Pancreas (tissue), 10 donors: ENCODE measurements at regions not wholly inside any gene's neighbourhood (a gene's known extent, or its start where the extent isn't known, plus 50 kb on each side); places are given as distances from the start of the nearest gene placed in this dataset.

Experiments
- ATAC-seq, 4 donors: fragments of 200-7000 bp; cut with Tn5 transposase; one replicate each; pipeline versions ENCODE4 v1.8.0 to v1.9.1; 2020; ENCODE audit warnings: mild to moderate bottlenecking in 4 of 4, moderate library complexity in 4 of 4
- DNase-seq, 6 donors: peaks; one replicate each; pipeline ENCODE4 v3.0.0-alpha.2; 2020
- FAIRE-seq: peaks from 2 replicates; lab custom pipeline; 2012; peaks lifted over from hg19 to GRCh38; lab: Jason Lieb, UNC
- H3K27ac ChIP-seq, 4 donors: fragments of 200-600 bp; sonication (generic); 1 replicate in 3 of 4; 2 replicates in 1 of 4; pipeline versions ENCODE4 v1.5.0 to v1.8.0; 2020
- H3K27me3 ChIP-seq, 4 donors: fragments of 200-600 bp; one replicate each; pipeline ENCODE4 v1.8.0; 2021
- H3K36me3 ChIP-seq, 3 donors: fragments of 200-600 bp; sonication (generic) in 1 of 3; one replicate each; pipeline versions ENCODE4 v1.5.0 to v1.8.0; 2020 to 2021
- H3K4me1 ChIP-seq, 3 donors: fragments of 200-600 bp; one replicate each; pipeline ENCODE4 v1.8.0; 2021
- H3K4me3 ChIP-seq, 4 donors: fragments of 200-600 bp; sonication (generic) in 2 of 4; one replicate each; pipeline versions ENCODE4 v1.5.0 to v1.8.0; 2020 to 2021
- H3K9me3 ChIP-seq, 4 donors: fragments of 200-600 bp; one replicate each; pipeline ENCODE4 v1.8.0; 2021
- WGBS, 2 donors: extraction: QIAGEN DNeasy Blood & Tissue Kit; methylation state at CpG; one replicate each; pipeline ENCODE4 v1.1.7; 2013; 5-methylcytosine and 5-hydroxymethylcytosine counted together
- intact Hi-C, 3 donors: fragments of 100-400 bp; cut with DNase I; formaldehyde crosslinking; loops; one replicate each; pipeline versions ENCODE4 v1.11.1 to v1.14.2; 2022
- TF ChIP-seq, protein P1 (sequence below), 4 donors: fragments of 200-600 bp; sonication (generic) in 3 of 4; IDR thresholded peaks; one replicate each; pipeline versions ENCODE4 v1.5.0 to v1.8.0; 2021; ENCODE audit warnings: antibody characterized with exemption in 4 of 4
- donor health status: healthy with polysubstance abuse.
- donor health status: DM: no; HTN: no; CAD: no; lungs with moderate emphysema.
- donor health status: DM: no; HTN: no; CAD: no.
- donor health status: control.
- donor health status: control.
- donor health status: Bipolar disorder and iron deficiency.
- donor health status: DM: yes; HTN: yes; CAD: no.
- donor health status: DM: no; HTN: no; CAD: no.
- donor health status: DM: no; HTN: no; CAD: no.
- donor health status: DM: yes; HTN: yes; CAD: no.

DNA sequence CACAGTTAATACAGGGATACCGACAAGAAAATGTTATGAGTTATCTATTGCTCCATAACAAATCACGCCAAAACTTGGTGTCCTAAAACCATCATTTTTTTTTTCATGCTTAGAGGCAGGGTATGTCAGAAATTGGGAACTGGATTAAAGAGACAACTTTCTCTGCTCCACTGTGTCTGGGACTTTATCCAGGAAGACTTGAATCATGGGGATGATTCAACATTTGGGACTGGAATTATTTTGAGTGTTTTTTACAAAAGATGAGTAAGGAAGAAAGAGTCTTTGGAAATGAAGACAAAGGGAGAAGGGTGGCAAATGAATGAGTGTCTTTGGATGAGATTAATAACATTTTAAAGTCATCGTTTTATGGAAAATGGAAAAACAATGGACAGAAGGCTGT lies 1883.7 kb upstream of the C9orf72 start:
- no peaks in the 10 kb centered on the region for H3K4me1 ChIP-seq
- no peaks in the 10 kb centered on the region for H3K27me3 ChIP-seq
- 65 to 82% methylated on average over 3 of the region's 3 CpGs for WGBS, 2 donors
- TF ChIP-seq, protein P1, sequence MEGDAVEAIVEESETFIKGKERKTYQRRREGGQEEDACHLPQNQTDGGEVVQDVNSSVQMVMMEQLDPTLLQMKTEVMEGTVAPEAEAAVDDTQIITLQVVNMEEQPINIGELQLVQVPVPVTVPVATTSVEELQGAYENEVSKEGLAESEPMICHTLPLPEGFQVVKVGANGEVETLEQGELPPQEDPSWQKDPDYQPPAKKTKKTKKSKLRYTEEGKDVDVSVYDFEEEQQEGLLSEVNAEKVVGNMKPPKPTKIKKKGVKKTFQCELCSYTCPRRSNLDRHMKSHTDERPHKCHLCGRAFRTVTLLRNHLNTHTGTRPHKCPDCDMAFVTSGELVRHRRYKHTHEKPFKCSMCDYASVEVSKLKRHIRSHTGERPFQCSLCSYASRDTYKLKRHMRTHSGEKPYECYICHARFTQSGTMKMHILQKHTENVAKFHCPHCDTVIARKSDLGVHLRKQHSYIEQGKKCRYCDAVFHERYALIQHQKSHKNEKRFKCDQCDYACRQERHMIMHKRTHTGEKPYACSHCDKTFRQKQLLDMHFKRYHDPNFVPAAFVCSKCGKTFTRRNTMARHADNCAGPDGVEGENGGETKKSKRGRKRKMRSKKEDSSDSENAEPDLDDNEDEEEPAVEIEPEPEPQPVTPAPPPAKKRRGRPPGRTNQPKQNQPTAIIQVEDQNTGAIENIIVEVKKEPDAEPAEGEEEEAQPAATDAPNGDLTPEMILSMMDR (IDR thresholded peaks at IDR 0.05) = no peak
- DNase-seq = no peak
- no peaks in the 10 kb centered on the region for H3K9me3 ChIP-seq
- H3K36me3 ChIP-seq = no peaks in the 10 kb centered on the region
- no peak for ATAC-seq
- intact Hi-C loops = no loop called here
- FAIRE-seq = no peak
- H3K4me3 ChIP-seq = no peak overlapping the region
- H3K27ac ChIP-seq = no peak overlapping the region

DNA sequence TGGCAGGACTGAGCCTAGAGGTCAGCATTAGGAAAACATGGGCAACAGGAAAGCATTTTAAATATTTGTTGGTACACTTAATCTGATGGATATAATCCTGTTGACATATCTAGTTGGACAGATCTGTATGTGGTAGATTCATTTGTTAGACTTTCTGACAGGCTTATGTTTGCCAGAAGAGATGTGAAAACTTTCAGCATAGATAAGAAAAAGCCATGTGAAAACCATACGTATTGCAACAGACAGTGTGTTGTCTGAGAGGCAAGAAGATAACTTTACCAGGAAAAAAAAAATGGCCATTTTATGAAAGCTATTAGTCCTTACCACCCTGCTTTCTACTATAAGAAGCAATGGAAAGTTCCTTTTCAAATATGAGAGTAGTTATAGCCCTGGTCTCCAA lies 1902.2 kb upstream of the C9orf72 start:
- TF ChIP-seq, protein P1 (IDR thresholded peaks at IDR 0.05) = no peak
- no peak for FAIRE-seq
- Histone ChIP-seq H3K36me3 (no peaks in the 10 kb centered on the region), H3K4me3 (no peak overlapping the region), H3K4me1 (no peaks in the 10 kb centered on the region), H3K27ac (no peak overlapping the region), H3K27me3 (no peaks in the 10 kb centered on the region), H3K9me3 (no peaks in the 10 kb centered on the region)
- no peak for ATAC-seq
- no peak for DNase-seq
- 5 to 15% methylated on average over 1 of the region's 1 CpG for WGBS, 2 donors
- intact Hi-C loops = no loop called here

DNA sequence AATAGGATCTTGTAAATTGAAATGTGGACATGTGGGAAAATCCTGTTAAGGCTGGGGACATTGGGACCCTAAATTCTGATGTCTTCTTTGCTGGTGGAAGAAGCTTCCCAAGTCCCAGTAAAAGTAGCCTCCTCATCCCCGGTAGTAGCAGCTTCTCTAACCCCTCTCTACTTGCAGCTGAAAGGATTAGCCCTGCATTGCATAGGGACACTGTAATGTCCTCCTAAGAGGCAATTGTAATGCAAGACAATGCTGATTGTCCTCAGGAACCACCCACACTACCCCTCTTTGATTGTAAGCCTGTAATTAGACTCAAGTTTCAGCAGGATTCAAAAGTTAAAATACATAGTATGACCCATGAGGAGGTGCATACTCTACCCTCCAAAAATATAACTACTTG lies 1938.4 kb upstream of the C9orf72 start:
- H3K27me3 ChIP-seq = no peaks in the 10 kb centered on the region
- intact Hi-C loops = no loop called here
- no peaks in the 10 kb centered on the region for H3K9me3 ChIP-seq
- TF ChIP-seq, protein P1 (IDR thresholded peaks at IDR 0.05) = no peak
- no peaks in the 10 kb centered on the region for H3K36me3 ChIP-seq
- FAIRE-seq (no peak), ATAC-seq (no peak), DNase-seq (no peak)
- WGBS, 2 donors = 73 to 76% methylated on average over 1 of the region's 1 CpG
- no peaks in the 10 kb centered on the region for H3K4me1 ChIP-seq
- H3K27ac ChIP-seq = no peak overlapping the region
- no peak overlapping the region for H3K4me3 ChIP-seq

DNA sequence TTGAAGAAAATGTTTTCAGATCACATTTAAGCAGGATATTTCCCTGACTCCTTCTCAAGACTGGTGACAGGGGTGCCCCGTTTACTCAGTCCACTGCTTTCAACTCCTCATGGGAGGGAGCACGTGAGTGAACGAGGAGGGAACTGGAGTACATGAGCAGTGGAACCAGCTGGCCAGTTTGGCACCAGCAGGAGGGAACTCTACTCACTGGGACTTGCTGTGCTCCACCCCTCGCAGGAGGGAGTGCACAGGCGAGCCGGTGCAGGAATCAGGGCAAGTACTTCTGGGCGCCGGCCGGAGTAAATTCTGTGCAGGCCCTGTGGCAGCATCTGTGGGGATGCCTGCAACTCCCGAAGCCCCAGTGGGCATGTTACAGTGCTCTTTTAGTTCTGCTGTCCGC lies 1941.1 kb upstream of the C9orf72 start:
- H3K27ac ChIP-seq = no peak overlapping the region
- no peak overlapping the region for H3K4me3 ChIP-seq
- FAIRE-seq = no peak
- TF ChIP-seq, protein P1 (IDR thresholded peaks at IDR 0.05) = no peak
- H3K9me3 ChIP-seq = no peaks in the 10 kb centered on the region
- ATAC-seq = peak; percentile 50 to 91 (median 72)
- no peaks in the 10 kb centered on the region for H3K27me3 ChIP-seq
- no peaks in the 10 kb centered on the region for H3K4me1 ChIP-seq
- intact Hi-C loops = no loop called here
- H3K36me3 ChIP-seq = no peaks in the 10 kb centered on the region
- WGBS, 2 donors = 25 to 30% methylated on average over 11 of the region's 11 CpGs
- DNase-seq = peak in 5 of 6 donors; percentile 13 to 60 (median 36)

DNA sequence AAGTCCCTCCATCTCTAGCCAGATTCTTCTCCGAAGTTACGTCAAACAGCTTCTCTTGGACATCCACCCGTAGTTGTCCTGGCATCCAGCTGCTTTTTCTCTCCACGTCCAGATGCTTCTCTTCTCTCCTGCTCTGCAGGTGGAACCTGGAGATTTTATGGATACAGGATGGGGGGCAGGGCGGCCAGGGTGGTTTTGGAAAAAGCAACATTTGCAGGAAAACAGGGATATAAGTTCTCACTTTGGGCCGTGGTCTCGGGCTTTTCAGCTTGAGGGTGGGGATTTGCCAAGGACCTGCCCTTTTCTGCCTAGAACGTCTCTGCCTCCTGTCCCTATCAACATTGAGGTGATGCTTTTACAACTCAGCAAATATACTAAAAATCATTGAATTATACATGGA lies 1941.6 kb upstream of the C9orf72 start:
- Histone ChIP-seq H3K9me3 (no peaks in the 10 kb centered on the region), H3K4me1 (no peaks in the 10 kb centered on the region), H3K27me3 (no peaks in the 10 kb centered on the region), H3K27ac (no peak overlapping the region), H3K36me3 (no peaks in the 10 kb centered on the region), H3K4me3 (no peak overlapping the region)
- WGBS, 2 donors = 45 to 57% methylated on average over 8 of the region's 8 CpGs
- DNase-seq (no peak), ATAC-seq (no peak), FAIRE-seq (no peak)
- TF ChIP-seq, protein P1 (IDR thresholded peaks at IDR 0.05) = no peak
- intact Hi-C loops = no loop called here
